GM12801 (cell line): ENCODE measurements at regions not wholly inside any gene's neighbourhood (a gene's known extent, or its start where the extent isn't known, plus 50 kb on each side); places are given as distances from the start of the nearest gene placed in this dataset.

Experiments used
- CTCF ChIP-seq: IDR thresholded peaks from one replicate; pipeline ENCODE4 v1.5.1; 2011; ENCODE audit warnings: control low read depth; ENCODE audit not compliant: insufficient read length; ENCODE audit errors: extremely low read depth

- TF ChIP-seq CTCF = no peak
These were observed 140.5 kb downstream of the ST6GAL2 start for GRCh38 chr2:106745468-106745867.

- TF ChIP-seq CTCF = no peak
These were observed 136.1 kb downstream of the ST6GAL2 start for GRCh38 chr2:106749823-106750222.
